ENCODE measurements at regions not wholly inside any gene's neighbourhood (a gene's known extent, or its start where the extent isn't known, plus 50 kb on each side); places are given as distances from the start of the nearest gene placed in this dataset.

GRCh38 chr6:9484686-9485085, 930.2 kb downstream of the TFAP2A start:
- POLR2A ChIA-PET (ENCODE audit: unreplicated experiment), result no interaction called here
- H3K4me1 ChIP-seq (ENCODE audit: insufficient read depth, low read length), result peaks cover 30% of the 10 kb centered on the region

DNA sequence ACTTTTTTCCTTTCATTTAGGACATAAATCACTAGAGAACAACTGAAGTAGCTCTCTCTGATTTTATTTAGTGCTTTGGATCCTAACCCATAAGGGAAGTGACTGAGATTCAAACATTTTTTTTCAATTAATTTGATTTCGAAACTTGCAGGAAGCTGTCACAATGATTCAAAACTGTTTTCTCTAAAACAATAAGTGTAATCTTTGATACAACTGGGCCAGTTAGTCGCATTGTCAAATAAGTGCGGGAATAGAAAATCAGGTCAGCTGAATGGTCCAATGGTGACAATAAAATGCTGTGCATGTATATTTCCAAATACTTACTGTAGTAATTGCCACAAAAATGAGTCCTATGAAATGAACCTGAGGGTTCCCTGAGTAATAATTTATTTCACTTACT, 930.8 kb downstream of the TFAP2A start:
- Histone ChIP-seq H3F3A (ENCODE audit: low read length, unreplicated experiment) (no peaks in the 10 kb centered on the region), H3K4me3 (ENCODE audit: low read length) (no peak overlapping the region), H4K20me1 (ENCODE audit: low read length) (no peaks in the 10 kb centered on the region), H3K4me1 (ENCODE audit: insufficient read depth, low read length) (peaks cover 30% of the 10 kb centered on the region), H3K36me3 (ENCODE audit: low read depth, low read length) (no peaks in the 10 kb centered on the region), H3K27me3 (ENCODE audit: low read length) (no peaks in the 10 kb centered on the region), H3K9me3 (ENCODE audit: low read length) (no peaks in the 10 kb centered on the region), H3K4me2 (ENCODE audit: low read length) (no peak overlapping the region), H3K27ac (ENCODE audit: low read length) (0 out of 2 replicates have a peak overlapping the region, but pooled peaks have one; percentile 3), H3K79me2 (ENCODE audit: low read length) (no peaks in the 10 kb centered on the region), H3K9me2 (replicated peaks; ENCODE audit: low read length) (no peaks in the 10 kb centered on the region), H3K9ac (ENCODE audit: low read length) (no peak overlapping the region), H2AFZ (ENCODE audit: low read length) (no peak overlapping the region)
- no TSS peak for BruUV-seq (replicated peaks)
- intact Hi-C loops (cut with micrococcal nuclease), result loop anchor here (5.0 kb wide), 2 partner anchors 38 to 77 kb away; no protein-coding TSS in a partner anchor
- POLR2A ChIA-PET (ENCODE audit: unreplicated experiment), result no interaction called here
- ATAC-seq (no peak), DNase-seq (no peak)
- no peak for TF ChIP-seq EZH2 (IDR thresholded peaks at IDR 0.05; ENCODE audit: low read length, unreplicated experiment)
- no peak for TF ChIP-seq CTCF (conservative IDR thresholded peaks at IDR 0.05; ENCODE audit: low read depth, low read length)
- no peak for TF ChIP-seq EZH2phosphoT487 (IDR thresholded peaks at IDR 0.05; ENCODE audit: borderline replicate concordance, low read length)
- CTCF ChIA-PET, result no interaction called here

More at GRCh38 chr6:9484686-9485085, 930.2 kb downstream of the TFAP2A start:
- no peaks in the 10 kb centered on the region for H3F3A ChIP-seq (ENCODE audit: low read length, unreplicated experiment)
- H3K79me2 ChIP-seq (ENCODE audit: low read length), result no peaks in the 10 kb centered on the region
- ATAC-seq (peak; percentile 6; the same call in 1 of the 2 replicates), DNase-seq (no peak)
- no TSS peak for BruUV-seq (replicated peaks)
- H3K9me3 ChIP-seq (ENCODE audit: low read length), result no peaks in the 10 kb centered on the region
- H2AFZ ChIP-seq (ENCODE audit: low read length), result no peak overlapping the region
- no peak overlapping the region for H3K4me3 ChIP-seq (ENCODE audit: low read length)
- H4K20me1 ChIP-seq (ENCODE audit: low read length), result no peaks in the 10 kb centered on the region
- CTCF ChIA-PET, result no interaction called here
- TF ChIP-seq EZH2 (IDR thresholded peaks at IDR 0.05; ENCODE audit: low read length, unreplicated experiment) (no peak), CTCF (conservative IDR thresholded peaks at IDR 0.05; ENCODE audit: low read depth, low read length) (no peak), EZH2phosphoT487 (IDR thresholded peaks at IDR 0.05; ENCODE audit: borderline replicate concordance, low read length) (no peak)
- intact Hi-C loops (cut with micrococcal nuclease), result loop anchor here (5.0 kb wide), 2 partner anchors 38 to 77 kb away; no protein-coding TSS in a partner anchor
- H3K9ac ChIP-seq (ENCODE audit: low read length), result no peak overlapping the region
- H3K9me2 ChIP-seq (replicated peaks; ENCODE audit: low read length), result no peaks in the 10 kb centered on the region
- no peaks in the 10 kb centered on the region for H3K27me3 ChIP-seq (ENCODE audit: low read length)
- H3K27ac ChIP-seq (ENCODE audit: low read length), result 0 out of 2 replicates have a peak overlapping the region, but pooled peaks have one; percentile 3
- H3K4me2 ChIP-seq (ENCODE audit: low read length), result no peak overlapping the region
- H3K36me3 ChIP-seq (ENCODE audit: low read depth, low read length), result no peaks in the 10 kb centered on the region

GRCh38 chr6:9482030-9482738, 932.7 kb downstream of the TFAP2A start:
- Histone ChIP-seq H3F3A (ENCODE audit: low read length, unreplicated experiment) (no peaks in the 10 kb centered on the region), H3K9ac (ENCODE audit: low read length) (peak overlapping the region; percentile 42; the same call in 1 of the 2 replicates), H3K9me3 (ENCODE audit: low read length) (no peaks in the 10 kb centered on the region), H3K36me3 (ENCODE audit: low read depth, low read length) (no peaks in the 10 kb centered on the region), H2AFZ (ENCODE audit: low read length) (no peak overlapping the region), H3K4me2 (ENCODE audit: low read length) (peak overlapping the region; percentile 68), H3K27me3 (ENCODE audit: low read length) (no peaks in the 10 kb centered on the region), H3K9me2 (replicated peaks; ENCODE audit: low read length) (no peaks in the 10 kb centered on the region), H3K27ac (ENCODE audit: low read length) (peak overlapping the region; percentile 89), H3K79me2 (ENCODE audit: low read length) (no peaks in the 10 kb centered on the region), H3K4me3 (ENCODE audit: low read length) (peak overlapping the region; percentile 27; the same call in 1 of the 2 replicates), H4K20me1 (ENCODE audit: low read length) (no peaks in the 10 kb centered on the region), H3K4me1 (ENCODE audit: insufficient read depth, low read length) (peaks cover 30% of the 10 kb centered on the region)
- intact Hi-C loops (cut with micrococcal nuclease), result loop anchor here (5.0 kb wide), 2 partner anchors 40 to 75 kb away; no protein-coding TSS in a partner anchor
- peak; percentile 93 for ATAC-seq
- DNase-seq, result peak; percentile 92
- ChIA-PET POLR2A (ENCODE audit: unreplicated experiment) (interaction anchor here (0.6 kb wide), 1 partner anchor 77 kb away, joined by 3 read pairs; no protein-coding TSS in a partner anchor), CTCF (interaction anchor here (0.6 to 1.1 kb wide), 3 partner anchors 44 to 983 kb away, joined by 3 to 4 read pairs (median 3); no protein-coding TSS in a partner anchor)
- no peak for TF ChIP-seq CTCF (conservative IDR thresholded peaks at IDR 0.05; ENCODE audit: low read depth, low read length)
- TF ChIP-seq EZH2 (IDR thresholded peaks at IDR 0.05; ENCODE audit: low read length, unreplicated experiment), result no peak
- TF ChIP-seq EZH2phosphoT487 (IDR thresholded peaks at IDR 0.05; ENCODE audit: borderline replicate concordance, low read length), result no peak
- BruUV-seq (replicated peaks), result no TSS peak

Measured in PC-3 (cell line).